Mesendoderm (in vitro differentiated cells): ENCODE measurements at regions not wholly inside any gene's neighbourhood (a gene's known extent, or its start where the extent isn't known, plus 50 kb on each side); places are given as distances from the start of the nearest gene placed in this dataset.

Experiments
- DNase-seq: peaks from one replicate; pipeline ENCODE4 v3.0.0; 2013
- H2AK5ac ChIP-seq: 2 replicates; pipeline ENCODE4 v1.6.1; 2013; ENCODE audit warnings: low read length, inconsistent platforms
- H2BK120ac ChIP-seq: 2 replicates; pipeline ENCODE4 v1.6.1; 2013; ENCODE audit warnings: low read depth, mild to moderate bottlenecking, low read length, moderate library complexity, mixed read lengths
- H2BK15ac ChIP-seq: replicated peaks from 2 replicates; pipeline ENCODE4 v1.6.1; 2013; ENCODE audit warnings: low read depth, mild to moderate bottlenecking, moderate library complexity
- H2BK5ac ChIP-seq: 2 replicates; pipeline ENCODE4 v1.6.1; 2013; ENCODE audit warnings: low read length, inconsistent platforms
- H3K18ac ChIP-seq: 2 replicates; pipeline ENCODE4 v1.6.1; 2013; ENCODE audit warnings: mild to moderate bottlenecking, low read length, mixed read lengths
- H3K23ac ChIP-seq: one replicate; pipeline ENCODE4 v1.6.1; 2013; ENCODE audit warnings: low read length
- H3K27ac ChIP-seq: 2 replicates; pipeline ENCODE4 v1.5.1; 2013; ENCODE audit warnings: low read depth, mild to moderate bottlenecking, inconsistent platforms, low read length, moderate library complexity
- H3K27me3 ChIP-seq: 2 replicates; pipeline ENCODE4 v1.6.1; 2013; ENCODE audit warnings: low read length, control low read depth, mild to moderate bottlenecking, inconsistent platforms; ENCODE audit not compliant: insufficient read depth, poor library complexity
- H3K36me3 ChIP-seq: 2 replicates; pipeline ENCODE4 v1.6.1; 2013; ENCODE audit warnings: low read length, inconsistent platforms; ENCODE audit not compliant: control insufficient read depth, insufficient read depth
- H3K4ac ChIP-seq: one replicate; pipeline ENCODE4 v1.6.1; 2013; ENCODE audit warnings: low read depth, mild to moderate bottlenecking, low read length, moderate library complexity
- H3K4me1 ChIP-seq: 2 replicates; pipeline ENCODE4 v1.6.1; 2013; ENCODE audit warnings: low read depth, low read length, inconsistent platforms; ENCODE audit not compliant: control insufficient read depth
- H3K4me2 ChIP-seq: 2 replicates; pipeline ENCODE4 v1.6.1; 2013; ENCODE audit warnings: low read length
- H3K4me3 ChIP-seq: 2 replicates; pipeline ENCODE4 v1.5.1; 2013; ENCODE audit warnings: mild to moderate bottlenecking, low read length
- H3K56ac ChIP-seq: one replicate; pipeline ENCODE4 v1.6.1; 2013; ENCODE audit warnings: low read length
- H3K79me1 ChIP-seq: 2 replicates; pipeline ENCODE4 v1.6.1; 2013; ENCODE audit warnings: low read length, inconsistent platforms
- H3K79me2 ChIP-seq: 2 replicates; pipeline ENCODE4 v1.6.1; 2013; ENCODE audit warnings: mild to moderate bottlenecking, low read length; ENCODE audit not compliant: control insufficient read depth, insufficient read depth
- H3K9ac ChIP-seq: 2 replicates; pipeline ENCODE4 v1.6.1; 2013; ENCODE audit warnings: low read length, inconsistent platforms
- H4K5ac ChIP-seq: one replicate; pipeline ENCODE4 v1.6.1; 2013; ENCODE audit warnings: low read length
- H4K8ac ChIP-seq: one replicate; pipeline ENCODE4 v1.6.1; 2013; ENCODE audit warnings: low read depth, mild to moderate bottlenecking, control low read depth, low read length, moderate library complexity
- WGBS: extraction: QIAGEN DNeasy Blood & Tissue Kit; methylation state at CpG from one replicate; pipeline ENCODE4 v1.1.7; 2013; ENCODE audit warnings: low lambda C conversion rate, missing lambda C conversion rate; ENCODE audit not compliant: insufficient coverage; ENCODE audit errors: extremely low coverage; 5-methylcytosine and 5-hydroxymethylcytosine counted together

DNA sequence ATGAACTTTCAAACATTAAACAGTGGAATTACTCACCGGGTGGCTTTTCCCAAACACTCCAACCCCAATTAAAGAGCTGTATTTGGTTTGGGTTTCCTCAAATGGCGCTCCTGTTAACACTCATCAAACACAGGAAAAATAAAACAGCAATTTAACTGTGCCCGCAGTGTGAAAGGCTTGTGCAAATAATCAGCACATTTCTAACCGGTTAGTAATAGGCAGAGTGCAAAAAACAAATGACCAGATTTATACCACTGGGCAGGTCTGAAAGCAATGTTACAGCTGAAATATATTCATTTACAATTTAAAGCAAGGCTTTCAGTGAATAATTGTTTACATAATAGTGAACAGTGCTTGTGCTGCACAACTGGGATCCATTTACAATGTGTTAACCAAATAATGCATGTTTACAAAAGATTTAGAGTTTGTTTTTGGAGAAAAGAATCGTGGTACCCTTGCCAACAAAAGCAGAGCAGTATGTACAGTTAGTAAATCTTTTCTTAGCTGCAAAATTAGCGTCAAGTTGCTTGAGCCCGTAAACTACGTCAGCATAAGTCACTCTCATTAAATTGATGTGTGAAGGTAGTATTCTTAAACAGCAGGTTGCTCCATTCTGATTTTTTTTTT, 662.9 kb upstream of the ZNF608 start:
- H3K4me1 ChIP-seq, result peaks cover 6% of the 10 kb centered on the region
- no peak overlapping the region for H2BK5ac ChIP-seq
- peak overlapping the region; percentile 68 for H3K18ac ChIP-seq
- no peak for DNase-seq
- no peaks in the 10 kb centered on the region for H3K36me3 ChIP-seq
- H3K79me2 ChIP-seq, result no peaks in the 10 kb centered on the region
- no peak overlapping the region for H4K5ac ChIP-seq
- H3K79me1 ChIP-seq, result no peaks in the 10 kb centered on the region
- H2BK120ac ChIP-seq, result no peak overlapping the region
- no peak overlapping the region for H3K23ac ChIP-seq
- H2BK15ac ChIP-seq, result no peak overlapping the region
- H2AK5ac ChIP-seq, result no peak overlapping the region
- H3K4me3 ChIP-seq, result no peak overlapping the region
- H3K27ac ChIP-seq, result no peak overlapping the region
- WGBS, result no CpG with 5 or more reads among the region's 8 CpGs
- H3K27me3 ChIP-seq, result no peaks in the 10 kb centered on the region
- no peak overlapping the region for H3K4me2 ChIP-seq
- H3K4ac ChIP-seq, result no peak overlapping the region
- H4K8ac ChIP-seq, result no peak overlapping the region
- H3K56ac ChIP-seq, result no peak overlapping the region
- H3K9ac ChIP-seq, result no peak overlapping the region

DNA sequence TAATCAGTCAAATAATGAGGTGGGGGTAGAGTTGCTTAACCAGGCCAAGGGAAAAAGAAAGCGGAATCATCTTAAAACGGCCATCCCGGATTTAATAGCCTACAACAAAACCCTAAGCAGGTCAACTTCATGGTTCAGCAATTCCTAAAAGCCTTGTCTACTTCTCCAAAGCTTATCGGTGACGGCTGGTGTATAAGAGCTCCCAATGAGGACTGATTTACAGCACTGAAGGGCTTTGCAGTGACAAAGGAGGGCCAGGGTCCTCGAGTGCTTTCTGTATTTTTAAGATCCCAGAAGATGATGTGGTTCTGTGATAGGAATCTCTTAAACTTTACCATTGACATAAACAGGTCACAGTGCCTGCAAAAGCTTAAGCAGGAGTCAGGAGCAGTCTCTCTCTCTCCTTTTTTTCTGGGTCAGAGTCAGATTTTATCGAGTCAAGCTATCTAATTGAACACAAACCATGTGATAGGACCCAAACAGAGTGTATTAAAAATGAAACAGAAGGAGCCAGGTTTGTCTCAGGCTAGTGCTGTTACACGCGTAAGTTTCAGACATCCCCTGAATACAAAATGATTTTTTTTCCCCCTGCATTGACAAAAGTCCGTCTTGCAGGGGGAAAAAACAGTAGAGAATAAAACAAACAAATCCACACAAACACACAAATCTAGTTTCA, 663.6 kb upstream of the ZNF608 start:
- Histone ChIP-seq H3K36me3 (no peaks in the 10 kb centered on the region), H2AK5ac (no peak overlapping the region), H3K18ac (peak overlapping the region; percentile 68), H3K79me2 (no peaks in the 10 kb centered on the region), H3K4me2 (no peak overlapping the region), H3K79me1 (no peaks in the 10 kb centered on the region), H3K27ac (no peak overlapping the region), H4K8ac (no peak overlapping the region), H2BK120ac (peak overlapping the region; percentile 45), H3K4me3 (no peak overlapping the region), H3K56ac (no peak overlapping the region), H3K27me3 (no peaks in the 10 kb centered on the region), H3K9ac (no peak overlapping the region), H3K4me1 (peaks cover 6% of the 10 kb centered on the region), H2BK5ac (no peak overlapping the region), H3K23ac (no peak overlapping the region), H4K5ac (no peak overlapping the region), H2BK15ac (peak overlapping the region; percentile 79), H3K4ac (no peak overlapping the region)
- DNase-seq, result peak; percentile 10
- no CpG with 5 or more reads among the region's 10 CpGs for WGBS

DNA sequence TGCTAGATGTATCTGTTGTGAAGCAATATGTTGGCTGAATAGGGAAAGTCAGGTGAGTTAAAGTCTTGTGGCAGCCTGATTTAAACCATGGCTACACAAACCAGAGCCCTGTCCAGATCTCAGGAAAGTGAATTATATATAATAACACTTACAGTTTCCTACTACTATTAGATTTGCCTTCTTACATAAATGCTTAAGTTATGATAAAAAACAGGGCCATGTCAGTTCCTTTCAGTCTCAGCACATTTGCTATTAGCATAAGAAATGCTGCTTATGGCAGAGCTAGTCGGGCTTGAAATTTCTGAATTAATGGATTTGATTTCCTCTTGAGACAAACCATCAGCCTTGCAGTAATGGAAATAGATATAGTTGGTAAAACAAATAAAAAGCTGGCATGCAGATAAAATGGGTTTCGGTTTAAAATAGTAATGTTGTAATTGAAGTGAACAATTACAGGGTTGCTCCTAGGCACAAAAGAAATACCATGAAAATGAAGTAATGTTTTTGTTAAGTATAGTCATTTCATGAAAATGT, 664.2 kb upstream of the ZNF608 start:
- peaks cover 6% of the 10 kb centered on the region for H3K4me1 ChIP-seq
- H3K4me3 ChIP-seq, result no peak overlapping the region

DNA sequence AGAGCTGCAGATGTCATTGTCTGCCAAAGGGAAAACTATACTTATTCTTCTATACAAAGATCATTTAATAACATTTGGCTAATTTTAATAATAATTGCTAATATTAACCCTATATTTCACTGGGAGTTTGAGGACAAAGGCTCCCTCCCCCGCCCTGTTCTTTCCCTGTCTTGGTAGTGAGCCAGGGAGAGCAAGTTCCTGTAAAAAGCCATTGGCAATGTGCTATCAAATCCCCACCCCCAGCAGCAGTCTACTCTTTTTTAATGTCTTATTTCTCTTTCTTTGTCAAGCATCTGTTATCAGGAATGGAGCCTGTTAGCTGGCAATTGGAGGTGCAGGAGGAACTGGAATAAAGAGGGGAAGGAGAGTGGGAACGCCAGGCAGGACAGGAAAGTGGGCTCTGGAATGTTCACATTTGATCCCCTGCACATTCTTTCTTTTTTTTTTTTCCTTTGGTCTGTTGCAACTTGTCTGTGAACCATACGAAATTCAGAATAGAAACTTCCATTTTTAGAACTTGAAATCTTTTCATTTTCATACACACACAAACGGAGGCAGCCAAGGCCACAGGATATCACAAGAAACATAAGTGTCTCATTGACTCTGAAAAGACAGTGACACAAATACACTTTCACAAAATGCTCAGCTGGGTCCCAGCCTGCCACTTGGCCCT, 664.8 kb upstream of the ZNF608 start:
- Histone ChIP-seq H3K4me1 (peaks cover 6% of the 10 kb centered on the region), H3K4ac (peak overlapping the region; percentile 55), H3K56ac (no peak overlapping the region), H3K79me2 (no peaks in the 10 kb centered on the region), H3K18ac (peak overlapping the region; percentile 62), H2BK120ac (no peak overlapping the region), H3K27ac (peak overlapping the region; percentile 37), H3K23ac (no peak overlapping the region), H4K5ac (no peak overlapping the region), H2AK5ac (no peak overlapping the region), H3K4me2 (peak overlapping the region; percentile 3), H3K36me3 (no peaks in the 10 kb centered on the region), H3K79me1 (no peaks in the 10 kb centered on the region), H2BK15ac (no peak overlapping the region), H3K4me3 (no peak overlapping the region), H2BK5ac (no peak overlapping the region), H4K8ac (no peak overlapping the region), H3K9ac (no peak overlapping the region), H3K27me3 (no peaks in the 10 kb centered on the region)
- peak; percentile 52 for DNase-seq
- no CpG with 5 or more reads among the region's 4 CpGs for WGBS

More for the DNA sequence above, 664.2 kb upstream of the ZNF608 start:
- Histone ChIP-seq H3K9ac (no peak overlapping the region), H3K4ac (no peak overlapping the region), H2BK5ac (no peak overlapping the region), H4K5ac (no peak overlapping the region), H2BK120ac (no peak overlapping the region), H3K4me2 (no peak overlapping the region), H3K56ac (no peak overlapping the region), H2BK15ac (no peak overlapping the region), H3K27ac (no peak overlapping the region), H3K27me3 (no peaks in the 10 kb centered on the region), H3K36me3 (no peaks in the 10 kb centered on the region), H3K18ac (peak overlapping the region; percentile 68), H3K79me2 (no peaks in the 10 kb centered on the region), H3K79me1 (no peaks in the 10 kb centered on the region), H4K8ac (no peak overlapping the region), H3K23ac (no peak overlapping the region), H2AK5ac (no peak overlapping the region)
- no peak for DNase-seq
- 100% methylated on average over 1 of the region's 2 CpGs for WGBS

DNA sequence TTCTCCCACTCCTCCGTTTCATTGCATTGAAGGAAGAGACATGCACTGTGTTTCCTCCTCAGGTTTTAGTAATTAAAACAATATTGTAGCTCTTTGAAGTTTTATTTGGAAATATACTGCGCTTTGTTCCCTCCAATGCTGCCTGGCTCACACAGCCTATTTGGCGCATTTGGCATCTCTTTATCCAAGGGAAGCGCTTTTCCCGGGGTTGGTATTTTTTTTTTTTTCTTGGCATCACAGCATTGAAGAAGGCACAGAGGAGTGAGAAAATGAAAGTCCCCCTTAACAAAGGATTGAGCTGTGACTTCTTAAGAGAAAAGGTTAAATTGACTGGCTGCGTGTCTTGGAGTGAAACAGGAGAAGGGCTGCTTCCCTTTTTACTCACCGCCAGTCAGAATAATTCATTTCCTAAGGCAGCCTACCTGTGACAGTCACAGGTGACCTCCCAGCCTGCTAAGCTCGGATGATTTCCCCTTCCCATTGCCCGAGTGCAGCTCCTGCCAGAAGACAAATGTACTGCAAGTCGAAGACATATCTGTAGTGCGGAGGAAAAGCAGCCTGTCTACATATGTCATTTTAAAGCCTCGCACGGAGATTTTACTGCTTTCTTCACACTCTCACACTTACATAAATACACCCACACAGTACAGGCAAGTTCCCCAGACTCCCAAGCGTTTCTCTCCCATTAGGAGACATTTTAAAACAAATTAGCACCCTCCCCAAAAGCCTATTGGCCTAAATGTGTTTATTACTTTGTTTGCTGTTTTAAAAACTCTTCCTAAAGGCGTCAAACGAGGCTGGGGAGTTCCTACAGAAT, 665.5 kb upstream of the ZNF608 start:
- Histone ChIP-seq H3K4me2 (peak overlapping the region; percentile 3), H2BK120ac (no peak overlapping the region), H3K27me3 (no peaks in the 10 kb centered on the region), H3K4ac (peak overlapping the region; percentile 55), H3K18ac (peak overlapping the region; percentile 62), H4K5ac (no peak overlapping the region), H2AK5ac (no peak overlapping the region), H4K8ac (no peak overlapping the region), H3K23ac (no peak overlapping the region), H3K4me3 (no peak overlapping the region), H2BK5ac (no peak overlapping the region), H2BK15ac (no peak overlapping the region), H3K9ac (no peak overlapping the region), H3K4me1 (peaks cover 6% of the 10 kb centered on the region), H3K27ac (no peak overlapping the region), H3K56ac (no peak overlapping the region), H3K36me3 (no peaks in the 10 kb centered on the region), H3K79me2 (no peaks in the 10 kb centered on the region), H3K79me1 (no peaks in the 10 kb centered on the region)
- peak; percentile 81 for DNase-seq
- no CpG with 5 or more reads among the region's 16 CpGs for WGBS
